ENCODE measurements at regions not wholly inside any gene's neighbourhood (a gene's known extent, or its start where the extent isn't known, plus 50 kb on each side); places are given as distances from the start of the nearest gene placed in this dataset.

DNA sequence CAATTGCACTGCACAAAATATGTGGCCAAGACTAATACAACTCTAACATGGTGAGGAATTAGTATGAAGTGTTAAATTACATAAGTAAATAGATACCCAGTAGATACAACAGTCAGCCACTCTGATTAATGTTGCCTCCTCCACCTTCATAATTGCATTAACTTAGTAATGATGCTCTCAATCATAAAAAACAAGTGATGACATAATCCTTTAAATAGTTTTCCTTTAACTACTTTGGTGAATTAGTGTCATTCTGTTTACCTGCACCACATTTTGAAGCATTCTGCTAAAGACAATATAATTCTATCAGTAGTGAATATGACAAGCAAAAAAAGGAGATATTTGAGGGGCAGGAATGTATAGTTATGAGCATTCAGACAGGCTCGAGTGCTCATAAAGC, 265.9 kb upstream of the SLC24A2 start:
- DNase-seq (ENCODE audit: low read depth): no peak
- TF ChIP-seq, protein P1, sequence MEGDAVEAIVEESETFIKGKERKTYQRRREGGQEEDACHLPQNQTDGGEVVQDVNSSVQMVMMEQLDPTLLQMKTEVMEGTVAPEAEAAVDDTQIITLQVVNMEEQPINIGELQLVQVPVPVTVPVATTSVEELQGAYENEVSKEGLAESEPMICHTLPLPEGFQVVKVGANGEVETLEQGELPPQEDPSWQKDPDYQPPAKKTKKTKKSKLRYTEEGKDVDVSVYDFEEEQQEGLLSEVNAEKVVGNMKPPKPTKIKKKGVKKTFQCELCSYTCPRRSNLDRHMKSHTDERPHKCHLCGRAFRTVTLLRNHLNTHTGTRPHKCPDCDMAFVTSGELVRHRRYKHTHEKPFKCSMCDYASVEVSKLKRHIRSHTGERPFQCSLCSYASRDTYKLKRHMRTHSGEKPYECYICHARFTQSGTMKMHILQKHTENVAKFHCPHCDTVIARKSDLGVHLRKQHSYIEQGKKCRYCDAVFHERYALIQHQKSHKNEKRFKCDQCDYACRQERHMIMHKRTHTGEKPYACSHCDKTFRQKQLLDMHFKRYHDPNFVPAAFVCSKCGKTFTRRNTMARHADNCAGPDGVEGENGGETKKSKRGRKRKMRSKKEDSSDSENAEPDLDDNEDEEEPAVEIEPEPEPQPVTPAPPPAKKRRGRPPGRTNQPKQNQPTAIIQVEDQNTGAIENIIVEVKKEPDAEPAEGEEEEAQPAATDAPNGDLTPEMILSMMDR (conservative IDR thresholded peaks at IDR 0.05; ENCODE audit: control insufficient read depth, insufficient read depth, low read depth, low read length): no peak
- H3K4me3 ChIP-seq (ENCODE audit: control insufficient read depth, low read depth, low read length): no peak overlapping the region

DNA sequence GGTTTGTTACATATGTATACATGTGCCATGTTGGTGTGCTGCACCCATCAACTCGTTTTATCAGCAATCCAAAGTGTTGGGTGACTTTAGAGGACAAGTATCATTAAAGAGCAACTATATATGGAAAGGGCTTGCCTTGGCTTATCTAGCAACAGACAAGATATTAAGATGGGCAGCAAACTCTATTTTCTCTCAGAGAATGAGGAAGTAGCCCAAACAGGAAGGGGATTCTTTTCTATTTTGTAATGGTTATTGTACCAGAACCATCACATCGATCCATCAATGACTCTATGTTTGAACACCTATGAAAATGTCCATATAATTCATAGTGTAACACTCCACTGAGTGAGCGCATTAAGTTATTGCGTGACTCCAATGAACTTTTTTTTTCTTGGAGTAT, 260.1 kb upstream of the SLC24A2 start:
- TF ChIP-seq, protein P1 (conservative IDR thresholded peaks at IDR 0.05; ENCODE audit: control insufficient read depth, insufficient read depth, low read depth, low read length): no peak
- no peak overlapping the region for H3K4me3 ChIP-seq (ENCODE audit: control insufficient read depth, low read depth, low read length)
- no peak for DNase-seq (ENCODE audit: low read depth)

DNA sequence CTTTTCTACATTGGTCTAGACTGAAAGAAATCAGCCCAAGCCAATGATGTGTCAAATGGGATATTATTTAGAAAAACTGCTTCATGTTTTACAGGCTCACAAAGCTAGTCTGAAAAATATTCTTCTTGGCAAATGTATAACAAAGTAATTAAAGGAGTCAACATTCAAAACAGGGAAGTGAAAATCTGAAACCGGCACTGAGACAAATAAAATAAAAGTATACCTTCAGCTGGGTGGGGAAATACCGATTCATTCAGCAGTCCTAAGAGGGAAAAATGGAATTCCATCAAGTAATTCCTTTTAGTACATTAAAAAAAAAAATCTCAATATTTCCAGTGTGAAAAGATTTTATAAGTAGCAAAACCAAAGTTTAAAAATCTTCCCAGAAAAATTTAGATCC, 259.6 kb upstream of the SLC24A2 start:
- H3K4me3 ChIP-seq (ENCODE audit: control insufficient read depth, low read depth, low read length): no peak overlapping the region
- DNase-seq (ENCODE audit: low read depth): no peak

DNA sequence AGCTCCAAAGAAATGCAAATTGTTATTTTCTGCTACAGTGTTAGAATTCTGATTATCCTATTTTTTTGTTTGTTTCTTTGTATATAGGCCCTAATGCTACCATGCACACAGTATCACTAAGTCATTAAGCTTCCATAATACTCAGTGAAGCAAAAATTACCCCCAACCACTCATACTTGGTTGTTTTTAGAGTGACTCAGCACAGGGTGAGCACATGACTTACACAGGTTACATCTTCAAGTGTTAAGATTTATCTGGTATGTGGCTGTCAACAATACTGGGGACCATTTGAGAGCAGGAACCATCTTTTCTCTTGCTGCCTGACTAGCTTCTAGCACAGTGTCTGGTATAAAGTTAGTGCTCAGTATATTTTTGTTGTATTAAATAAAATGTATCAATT, 255.8 kb upstream of the SLC24A2 start:
- DNase-seq (ENCODE audit: low read depth): peak; percentile 42
- H3K4me3 ChIP-seq (ENCODE audit: control insufficient read depth, low read depth, low read length): no peak overlapping the region
- TF ChIP-seq, protein P1 (conservative IDR thresholded peaks at IDR 0.05; ENCODE audit: control insufficient read depth, insufficient read depth, low read depth, low read length): no peak

More for the DNA sequence above, 259.6 kb upstream of the SLC24A2 start:
- TF ChIP-seq, protein P1 (conservative IDR thresholded peaks at IDR 0.05; ENCODE audit: control insufficient read depth, insufficient read depth, low read depth, low read length): no peak

DNA sequence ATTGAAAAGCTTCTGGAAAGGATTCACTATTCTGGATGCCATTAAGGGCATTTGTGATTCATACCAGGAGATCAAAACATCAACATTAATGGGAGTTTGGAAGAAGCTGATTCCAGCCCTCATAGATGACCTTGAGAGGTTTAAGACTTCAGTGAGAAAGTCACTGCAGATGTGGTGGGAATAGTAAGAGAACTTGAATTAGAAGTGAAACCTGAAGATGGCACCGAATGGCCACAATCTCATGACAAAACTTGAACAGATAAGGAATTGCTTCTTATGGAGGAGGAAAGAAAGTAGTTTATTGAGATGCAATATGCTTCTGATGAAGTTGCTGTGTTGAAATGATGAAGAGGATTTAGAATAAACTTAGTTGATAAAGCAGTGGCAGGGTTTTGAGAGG, 254.6 kb upstream of the SLC24A2 start:
- peak; percentile 6 for DNase-seq (ENCODE audit: low read depth)
- H3K4me3 ChIP-seq (ENCODE audit: control insufficient read depth, low read depth, low read length): no peak overlapping the region
- TF ChIP-seq, protein P1 (conservative IDR thresholded peaks at IDR 0.05; ENCODE audit: control insufficient read depth, insufficient read depth, low read depth, low read length): no peak

DNA sequence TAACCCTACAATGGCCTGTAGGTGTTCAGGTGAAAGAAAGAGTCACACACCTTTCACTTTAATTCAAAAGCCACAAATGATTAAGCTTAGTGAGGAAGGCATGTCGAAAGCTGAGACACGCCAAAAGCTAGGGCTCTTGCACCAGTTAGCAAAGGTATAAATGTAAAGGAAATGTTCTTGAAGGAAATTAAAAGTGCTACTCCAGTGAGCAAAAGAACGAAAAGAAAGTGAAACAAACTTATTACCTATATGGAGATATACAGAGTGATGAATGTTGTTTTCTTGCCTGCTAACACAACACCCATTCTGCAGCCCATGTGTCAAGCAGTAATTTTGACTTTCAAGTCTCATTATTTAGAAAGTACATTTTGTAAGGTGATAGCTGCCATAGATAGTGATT, 254.2 kb upstream of the SLC24A2 start:
- H3K4me3 ChIP-seq (ENCODE audit: control insufficient read depth, low read depth, low read length): no peak overlapping the region
- TF ChIP-seq, protein P1 (conservative IDR thresholded peaks at IDR 0.05; ENCODE audit: control insufficient read depth, insufficient read depth, low read depth, low read length): no peak
- DNase-seq (ENCODE audit: low read depth): no peak

DNA sequence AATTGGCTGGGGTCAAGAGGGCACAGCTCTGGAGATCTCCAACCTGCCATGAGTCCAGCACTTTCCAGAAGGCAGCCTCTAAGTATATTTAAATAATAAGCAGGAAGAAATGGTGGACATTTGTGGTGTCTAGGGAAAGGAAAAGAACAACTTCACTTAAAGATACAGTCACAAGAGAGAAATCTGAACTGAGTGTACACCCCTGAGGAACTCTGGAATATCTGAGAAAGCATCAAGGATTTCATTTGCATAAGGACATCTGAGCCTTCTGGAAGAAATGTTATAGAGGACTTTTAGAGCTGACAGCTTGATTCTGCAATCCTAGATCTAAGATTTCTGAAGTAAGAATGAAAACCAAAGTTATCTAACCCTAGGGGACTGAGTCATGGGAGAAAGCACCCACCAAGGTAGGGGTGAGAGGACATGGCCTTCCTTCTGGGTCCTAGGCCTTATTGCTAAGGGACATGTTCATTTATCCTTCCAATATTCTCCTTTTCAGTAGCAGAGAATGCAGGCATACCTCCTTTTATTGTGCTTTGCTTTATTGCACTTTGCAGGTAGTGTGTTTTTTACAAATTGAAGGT, 253.4 kb upstream of the SLC24A2 start:
- TF ChIP-seq, protein P1 (conservative IDR thresholded peaks at IDR 0.05; ENCODE audit: control insufficient read depth, insufficient read depth, low read depth, low read length): no peak
- no peak overlapping the region for H3K4me3 ChIP-seq (ENCODE audit: control insufficient read depth, low read depth, low read length)
- DNase-seq (ENCODE audit: low read depth): no peak
